Stimulated activated CD4-positive, alpha-beta T cell treated with anti-CD3 and anti-CD28 coated beads, Interleukin-2, amount 100 ng/mL, for 24 hours (primary cell): ENCODE measurements at regions not wholly inside any gene's neighbourhood (a gene's known extent, or its start where the extent isn't known, plus 50 kb on each side); places are given as distances from the start of the nearest gene placed in this dataset.

Experiments
- DNase-seq, 2 donors: peaks; one replicate each; pipeline ENCODE4 v3.0.0-alpha.2; 2020

GRCh38 chr10:1846032-1846431 is 108.7 kb upstream of the ADARB2 start:
- no peak for DNase-seq

GRCh38 chr10:1841759-1842158 is 104.4 kb upstream of the ADARB2 start:
- DNase-seq = no peak

GRCh38 chr10:1829712-1830111 is 92.4 kb upstream of the ADARB2 start:
- DNase-seq = no peak

GRCh38 chr10:1824928-1825327 is 87.6 kb upstream of the ADARB2 start:
- DNase-seq = no peak

- DNase-seq = no peak
Observed at GRCh38 chr10:1814556-1814955, 77.2 kb upstream of the ADARB2 start.

GRCh38 chr10:1809139-1809741 is 71.9 kb upstream of the ADARB2 start:
- no peak for DNase-seq

- DNase-seq = no peak
Observed at GRCh38 chr10:1807924-1808323, 70.6 kb upstream of the ADARB2 start.

- DNase-seq = no peak
Observed at GRCh38 chr10:1807196-1807595, 69.9 kb upstream of the ADARB2 start.

GRCh38 chr10:1802413-1802812 is 65.1 kb upstream of the ADARB2 start:
- no peak for DNase-seq

GRCh38 chr10:1788401-1788800 is 51.1 kb upstream of the ADARB2 start:
- no peak for DNase-seq
